ENCODE measurements at regions not wholly inside any gene's neighbourhood (a gene's known extent, or its start where the extent isn't known, plus 50 kb on each side); places are given as distances from the start of the nearest gene placed in this dataset.

- Histone ChIP-seq H2BK12ac (ENCODE audit: low read depth, low read length) (no peak overlapping the region), H3K79me2 (ENCODE audit: control insufficient read depth in 1 of 2, insufficient read depth in 2 of 2, low read length in 2 of 2) (no peaks in the 10 kb centered on the region), H3K4me2 (ENCODE audit: insufficient read depth in 1 of 2, low read depth in 2 of 2, low read length in 2 of 2) (no peak overlapping the region), H3K4me3 (ENCODE audit: extremely low read depth in 1 of 4, insufficient read depth in 2 of 4, low read depth in 3 of 4, low read length in 4 of 4) (no peak overlapping the region), H2BK120ac (replicated peaks; ENCODE audit: low read depth, low read length) (no peak overlapping the region), H3K9me3 (ENCODE audit: insufficient read depth in 2 of 2, low read depth in 1 of 2, low read length in 1 of 2) (no peaks in the 10 kb centered on the region), H3K14ac (ENCODE audit: insufficient read length) (no peak overlapping the region), H3K23me2 (ENCODE audit: low read depth, low read length) (no peaks in the 10 kb centered on the region), H2BK20ac (ENCODE audit: low read length) (no peak overlapping the region), H4K8ac (ENCODE audit: extremely low read depth, insufficient read depth, low read length) (no peak overlapping the region), H2AFZ (ENCODE audit: low read length) (no peak overlapping the region), H3K36me3 (ENCODE audit: control insufficient read depth in 2 of 4, insufficient read depth in 4 of 4, low read length in 3 of 4) (no peaks in the 10 kb centered on the region), H4K5ac (ENCODE audit: insufficient read length, low read depth, low read length) (no peak overlapping the region), H4K20me1 (replicated peaks in 1 of 2; ENCODE audit: control insufficient read depth in 1 of 2, insufficient read depth in 2 of 2, low read length in 2 of 2) (no peaks in the 10 kb centered on the region), H2AK5ac (ENCODE audit: low read depth, low read length) (no peak overlapping the region), H2BK5ac (ENCODE audit: low read depth, low read length) (no peak overlapping the region), H4K91ac (replicated peaks; ENCODE audit: insufficient read length, low read length) (no peak overlapping the region), H3K18ac (ENCODE audit: extremely low read depth, low read length) (no peak overlapping the region), H3K4ac (replicated peaks; ENCODE audit: insufficient read length, low read depth, low read length) (no peak overlapping the region), H3K9ac (replicated peaks in 1 of 4; ENCODE audit: extremely low read depth in 1 of 4, low read depth in 3 of 4, low read length in 3 of 4) (no peak overlapping the region), H3K56ac (replicated peaks; ENCODE audit: insufficient read length, low read depth, low read length) (no peak overlapping the region), H3K27ac (ENCODE audit: low read depth, low read length) (no peak overlapping the region), H3K27me3 (replicated peaks in 1 of 4; ENCODE audit: control insufficient read depth in 3 of 4, extremely low read depth in 1 of 4, insufficient read depth in 3 of 4, low read length in 3 of 4) (peaks cover 0 to 1% (median 0%) of the 10 kb centered on the region in 4 experiments; a peak in 1 of 7 replicates), H3K23ac (ENCODE audit: insufficient read length) (no peak overlapping the region), H3K79me1 (ENCODE audit: low read depth, low read length) (no peaks in the 10 kb centered on the region), H3K4me1 (replicated peaks in 1 of 4; ENCODE audit: control insufficient read depth in 3 of 4, insufficient read depth in 4 of 4, low read length in 3 of 4) (no peaks in the 10 kb centered on the region), H2BK15ac (ENCODE audit: low read length) (no peak overlapping the region)
- ChIA-PET POLR2A (ENCODE audit: partially characterized antibody) (no interaction called here), CTCF (ENCODE audit: partially characterized antibody) (no interaction called here)
- no peak for TF ChIP-seq SP2 (IDR thresholded peaks at IDR 0.05; ENCODE audit: low read length)
- no peak for TF ChIP-seq TCF12 (IDR thresholded peaks at IDR 0.05; ENCODE audit: low read depth, low read length)
- TF ChIP-seq KDM4A (IDR thresholded peaks at IDR 0.05; ENCODE audit: low read depth, low read length, severe bottlenecking): no peak
- no peak for TF ChIP-seq JUND (IDR thresholded peaks at IDR 0.05; ENCODE audit: low read length)
- TF ChIP-seq TEAD4 (IDR thresholded peaks at IDR 0.05; ENCODE audit: low read depth, low read length): no peak
- TF ChIP-seq TBP (IDR thresholded peaks at IDR 0.05; ENCODE audit: low read depth, low read length): no peak
- no peak for TF ChIP-seq ASH2L (IDR thresholded peaks at IDR 0.05; ENCODE audit: low read length)
- no peak for TF ChIP-seq CREB1 (IDR thresholded peaks at IDR 0.05)
- no peak for TF ChIP-seq RFX5 (IDR thresholded peaks at IDR 0.05; ENCODE audit: borderline replicate concordance, low read depth, low read length)
- no peak for TF ChIP-seq SIX5 (IDR thresholded peaks at IDR 0.05; ENCODE audit: low read depth, low read length)
- TF ChIP-seq CBX5 (IDR thresholded peaks at IDR 0.05; ENCODE audit: low read depth, low read length): no peak
- no peak for TF ChIP-seq BCL11A (IDR thresholded peaks at IDR 0.05; ENCODE audit: low read depth in 2 of 2, low read length in 2 of 2)
- TF ChIP-seq EP300 (IDR thresholded peaks at IDR 0.05; ENCODE audit: borderline replicate concordance in 1 of 2, low read depth in 2 of 2, low read length in 2 of 2): no peak
- no peak for TF ChIP-seq BACH1 (IDR thresholded peaks at IDR 0.05; ENCODE audit: low read length)
- TF ChIP-seq RBBP5 (IDR thresholded peaks at IDR 0.05; ENCODE audit: borderline replicate concordance, low read depth, low read length): no peak
- no peak for TF ChIP-seq TAF1 (IDR thresholded peaks at IDR 0.05; ENCODE audit: low read depth, low read length)
- 86% methylated on average over 4 of the region's 4 CpGs; no CpG with 5 or more reads in 1 of the 2 experiments for WGBS, 2 experiments (ENCODE audit: extremely low coverage in 1 of 2, insufficient coverage in 1 of 2, insufficient read length in 1 of 2, insufficient replicate concordance in 2 of 2, low coverage in 1 of 2, low lambda C conversion rate in 2 of 2, missing lambda C conversion rate in 1 of 2)
- no peak for DNase-seq (ENCODE audit: low read depth in 1 of 2, low spot score in 2 of 2)
- FAIRE-seq: no peak
These were observed 533.6 kb upstream of the MEX3C start for GRCh38 chr18:51731070-51731469.
